Spleen (tissue), 11 donors: ENCODE measurements at regions not wholly inside any gene's neighbourhood (a gene's known extent, or its start where the extent isn't known, plus 50 kb on each side); places are given as distances from the start of the nearest gene placed in this dataset.

ENCODE experiments used
- DNase-seq: peaks from one replicate; pipeline ENCODE4 v3.0.0-alpha.2; 2020
- H3K27ac ChIP-seq, 8 donors: fragments of 200-600 bp; sonication (generic) in 7 of 8; 1 replicate in 4 of 8; 2 replicates in 4 of 8; pipeline versions ENCODE4 v1.5.0 to v1.8.0; 2016 to 2021; ENCODE audit warnings: inconsistent platforms in 4 of 8, mild to moderate bottlenecking in 4 of 8, moderate library complexity in 1 of 8
- H3K27me3 ChIP-seq, 7 donors: fragments of 200-600 bp; sonication (generic) in 6 of 7; replicated peaks in 1 of 7; 1 replicate in 4 of 7; 2 replicates in 3 of 7; pipeline versions ENCODE4 v1.5.0 to v1.8.0; 2016 to 2021; ENCODE audit warnings: inconsistent platforms in 3 of 7, mild to moderate bottlenecking in 1 of 7
- H3K36me3 ChIP-seq, 6 donors: fragments of 200-600 bp; sonication (generic) in 5 of 6; 1 replicate in 4 of 6; 2 replicates in 2 of 6; pipeline versions ENCODE4 v1.5.0 to v1.8.0; 2016 to 2021; ENCODE audit warnings: inconsistent platforms in 2 of 6
- H3K4me1 ChIP-seq, 6 donors: fragments of 200-600 bp; sonication (generic) in 5 of 6; 1 replicate in 3 of 6; 2 replicates in 3 of 6; pipeline versions ENCODE4 v1.5.0 to v1.8.0; 2016 to 2021; ENCODE audit warnings: inconsistent platforms in 3 of 6
- H3K4me3 ChIP-seq, 8 donors: fragments of 200-600 bp; sonication (generic) in 7 of 8; 1 replicate in 4 of 8; 2 replicates in 4 of 8; pipeline versions ENCODE4 v1.5.0 to v1.8.0; 2016 to 2021; ENCODE audit warnings: inconsistent platforms in 4 of 8, mild to moderate bottlenecking in 4 of 8, moderate library complexity in 2 of 8
- H3K9me3 ChIP-seq, 8 donors: fragments of 200-600 bp; sonication (generic) in 7 of 8; 1 replicate in 4 of 8; 2 replicates in 4 of 8; pipeline versions ENCODE4 v1.5.0 to v1.8.0; 2016 to 2021; ENCODE audit warnings: inconsistent platforms in 4 of 8
- POLR2A ChIP-seq, 3 donors: fragments of 450-650 bp; IDR thresholded peaks; one replicate each; pipeline ENCODE4 v1.5.1; 2017; ENCODE audit warnings: antibody characterized with exemption in 3 of 3, mild to moderate bottlenecking in 1 of 3
- POLR2AphosphoS5 ChIP-seq, 3 donors: sonication (generic); formaldehyde crosslinking; IDR thresholded peaks; one replicate each; pipeline ENCODE4 v1.5.1; 2017; ENCODE audit warnings: antibody characterized with exemption in 3 of 3
- WGBS, 5 donors: extraction: QIAGEN DNeasy Blood & Tissue Kit in 3 of 5; methylation state at CpG; one replicate each; pipeline versions ENCODE4 v1.1.5 to v1.1.7; 2013 to 2018; 5-methylcytosine and 5-hydroxymethylcytosine counted together
- intact Hi-C: fragments of 100-400 bp; cut with DNase I; formaldehyde crosslinking; loops from one replicate; pipeline ENCODE4 v1.15.0; 2023; ENCODE audit warnings: low total_unique reads
- TF ChIP-seq, protein P1 (sequence below), 11 experiments: fragments of 200-600 bp in 7 of 11; fragments of 450-650 bp in 4 of 11; sonication (generic) in 4 of 11; IDR thresholded peaks in 8 of 11; conservative IDR thresholded peaks in 3 of 11; 1 replicate in 7 of 11; 2 replicates in 4 of 11; pipeline versions ENCODE4 v1.4.0 to v1.8.0; 2016 to 2021; ENCODE audit warnings: antibody characterized with exemption in 11 of 11, inconsistent platforms in 4 of 11, mild to moderate bottlenecking in 1 of 11
- donor health status: healthy with polysubstance abuse.
- donor health status: DM: no; HTN: no; CAD: no; lungs with moderate emphysema.
- donor health status: DM: no; HTN: no; CAD: no.
- donor health status: Bipolar disorder and iron deficiency.
- donor health status: healthy.
- donor health status: DM: no; HTN: no; CAD: no.
- donor health status: DM: yes; HTN: yes; CAD: no.

DNA sequence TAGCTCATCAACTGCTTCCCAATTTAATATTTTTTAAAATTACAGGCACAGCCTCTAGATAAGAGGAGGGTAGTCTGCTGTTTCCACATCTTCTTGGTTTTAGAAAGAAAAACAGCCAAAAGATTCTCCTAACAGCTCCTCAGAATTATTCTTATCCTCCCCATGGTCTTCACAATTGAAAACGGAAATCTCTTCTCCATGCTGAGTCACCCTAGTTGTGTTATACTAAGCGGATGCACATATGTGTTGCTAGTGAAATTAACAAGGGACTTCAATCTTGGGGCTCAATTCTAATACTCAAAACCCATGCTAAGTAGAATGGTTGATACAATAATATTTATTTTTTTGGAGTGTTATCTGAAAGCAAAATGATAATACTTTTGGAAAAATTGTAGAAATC is 71.9 kb upstream of the NPY start:
- Histone ChIP-seq H3K36me3 (no peaks in the 10 kb centered on the region), H3K27me3 (no peaks in the 10 kb centered on the region), H3K4me3 (no peak overlapping the region), H3K9me3 (no peaks in the 10 kb centered on the region), H3K4me1 (no peaks in the 10 kb centered on the region), H3K27ac (no peak overlapping the region)
- WGBS, 5 donors = 76 to 91% (median 87%) methylated on average over 2 of the region's 2 CpGs
- DNase-seq = no peak
- no peak for TF ChIP-seq POLR2AphosphoS5 (IDR thresholded peaks at IDR 0.05)
- TF ChIP-seq, protein P1, sequence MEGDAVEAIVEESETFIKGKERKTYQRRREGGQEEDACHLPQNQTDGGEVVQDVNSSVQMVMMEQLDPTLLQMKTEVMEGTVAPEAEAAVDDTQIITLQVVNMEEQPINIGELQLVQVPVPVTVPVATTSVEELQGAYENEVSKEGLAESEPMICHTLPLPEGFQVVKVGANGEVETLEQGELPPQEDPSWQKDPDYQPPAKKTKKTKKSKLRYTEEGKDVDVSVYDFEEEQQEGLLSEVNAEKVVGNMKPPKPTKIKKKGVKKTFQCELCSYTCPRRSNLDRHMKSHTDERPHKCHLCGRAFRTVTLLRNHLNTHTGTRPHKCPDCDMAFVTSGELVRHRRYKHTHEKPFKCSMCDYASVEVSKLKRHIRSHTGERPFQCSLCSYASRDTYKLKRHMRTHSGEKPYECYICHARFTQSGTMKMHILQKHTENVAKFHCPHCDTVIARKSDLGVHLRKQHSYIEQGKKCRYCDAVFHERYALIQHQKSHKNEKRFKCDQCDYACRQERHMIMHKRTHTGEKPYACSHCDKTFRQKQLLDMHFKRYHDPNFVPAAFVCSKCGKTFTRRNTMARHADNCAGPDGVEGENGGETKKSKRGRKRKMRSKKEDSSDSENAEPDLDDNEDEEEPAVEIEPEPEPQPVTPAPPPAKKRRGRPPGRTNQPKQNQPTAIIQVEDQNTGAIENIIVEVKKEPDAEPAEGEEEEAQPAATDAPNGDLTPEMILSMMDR (IDR thresholded peaks at IDR 0.05 in 8 of 11, conservative IDR thresholded peaks at IDR 0.05 in 3 of 11) = no peak
- no peak for TF ChIP-seq POLR2A (IDR thresholded peaks at IDR 0.05)
- intact Hi-C loops = no loop called here

DNA sequence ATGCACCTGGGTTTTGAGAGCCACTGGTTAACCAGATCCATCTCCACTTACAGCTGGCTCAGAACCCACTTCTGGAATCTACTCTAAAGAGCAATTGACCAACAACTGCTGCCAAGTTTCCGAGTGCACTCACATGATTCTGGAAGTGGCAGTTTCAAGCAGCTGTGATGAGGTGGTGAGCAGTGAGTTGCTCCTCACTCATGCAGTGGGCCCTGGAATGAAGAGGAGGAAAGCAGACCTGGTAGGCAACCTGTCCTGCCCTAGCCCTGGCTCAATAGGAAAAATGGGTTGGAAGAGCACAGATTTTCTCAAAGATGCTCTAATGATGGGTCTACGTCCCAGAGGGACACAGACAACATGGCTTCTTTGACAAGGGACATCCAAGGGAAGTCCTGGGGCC is 70.7 kb upstream of the NPY start:
- Histone ChIP-seq H3K9me3 (no peaks in the 10 kb centered on the region), H3K27ac (no peak overlapping the region), H3K36me3 (no peaks in the 10 kb centered on the region), H3K4me1 (no peaks in the 10 kb centered on the region), H3K27me3 (no peaks in the 10 kb centered on the region), H3K4me3 (no peak overlapping the region)
- TF ChIP-seq, protein P1 (IDR thresholded peaks at IDR 0.05 in 8 of 11, conservative IDR thresholded peaks at IDR 0.05 in 3 of 11) = no peak
- TF ChIP-seq POLR2A (IDR thresholded peaks at IDR 0.05) (no peak), POLR2AphosphoS5 (IDR thresholded peaks at IDR 0.05) (no peak)
- intact Hi-C loops = no loop called here
- WGBS, 5 donors = 49 to 85% (median 57%) methylated on average over 2 of the region's 2 CpGs
- DNase-seq = no peak

DNA sequence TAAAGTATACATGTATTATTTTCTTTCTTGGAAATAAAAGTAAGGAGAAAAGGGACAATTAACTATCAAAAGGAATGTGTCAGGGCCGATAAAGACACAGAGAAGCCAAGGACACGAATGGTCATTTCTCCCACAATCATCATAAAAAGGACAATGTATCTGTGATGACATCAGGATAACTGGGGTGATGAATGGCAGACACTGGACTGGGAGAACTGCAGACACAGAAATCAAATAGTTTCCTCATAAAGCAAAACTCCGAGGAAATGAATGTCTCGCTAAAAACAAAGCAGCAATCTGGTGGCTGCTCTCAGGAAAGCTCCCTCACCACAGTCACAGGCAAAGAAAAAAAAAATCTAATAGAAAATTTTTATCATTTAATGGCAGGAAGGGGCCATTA is 69.3 kb upstream of the NPY start:
- Histone ChIP-seq H3K9me3 (no peaks in the 10 kb centered on the region), H3K27ac (no peak overlapping the region), H3K4me3 (no peak overlapping the region), H3K27me3 (no peaks in the 10 kb centered on the region), H3K36me3 (no peaks in the 10 kb centered on the region), H3K4me1 (no peaks in the 10 kb centered on the region)
- TF ChIP-seq, protein P1 (IDR thresholded peaks at IDR 0.05 in 8 of 11, conservative IDR thresholded peaks at IDR 0.05 in 3 of 11) = no peak
- no peak for TF ChIP-seq POLR2A (IDR thresholded peaks at IDR 0.05)
- intact Hi-C loops = no loop called here
- no peak for DNase-seq
- 54 to 74% (median 66%) methylated on average over 4 of the region's 4 CpGs for WGBS, 5 donors

DNA sequence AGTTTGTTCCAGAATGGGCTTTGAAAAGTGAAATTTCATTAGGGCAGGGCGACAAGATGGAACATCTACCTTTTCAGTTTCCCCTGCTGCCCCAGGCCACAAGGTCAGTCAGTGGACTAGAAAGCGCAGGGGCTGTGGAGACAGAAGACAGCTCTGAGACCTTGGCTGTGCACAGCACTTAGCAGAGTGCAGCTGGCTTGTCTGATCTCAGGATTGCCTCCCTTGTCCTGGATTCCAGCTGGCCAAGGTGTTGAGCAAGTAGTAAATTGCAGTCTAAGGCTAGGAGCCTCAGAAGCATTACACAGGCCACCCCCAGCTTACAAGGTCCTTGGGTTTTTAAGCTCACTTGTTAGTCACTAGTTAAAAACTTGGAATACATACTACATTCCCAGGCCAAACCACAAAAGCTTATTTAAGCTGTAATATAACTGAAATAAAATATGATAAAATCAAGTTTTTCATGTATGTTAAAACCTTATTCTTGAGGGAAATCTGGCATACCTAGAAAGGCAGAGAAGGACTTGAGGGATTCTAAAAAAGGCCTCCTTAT is 67.3 kb upstream of the NPY start:
- no peaks in the 10 kb centered on the region for H3K4me1 ChIP-seq
- no peaks in the 10 kb centered on the region for H3K36me3 ChIP-seq
- no peak overlapping the region for H3K4me3 ChIP-seq
- H3K27ac ChIP-seq = no peak overlapping the region
- no peak for DNase-seq
- no peaks in the 10 kb centered on the region for H3K9me3 ChIP-seq
- intact Hi-C loops = no loop called here
- TF ChIP-seq, protein P1 (IDR thresholded peaks at IDR 0.05 in 8 of 11, conservative IDR thresholded peaks at IDR 0.05 in 3 of 11) = no peak
- TF ChIP-seq POLR2A (IDR thresholded peaks at IDR 0.05) = no peak
- TF ChIP-seq POLR2AphosphoS5 (IDR thresholded peaks at IDR 0.05) = no peak
- 79 to 84% (median 83%) methylated on average over 2 of the region's 2 CpGs for WGBS, 5 donors
- H3K27me3 ChIP-seq = no peaks in the 10 kb centered on the region
